HepG2 (cell line): ENCODE measurements at regions not wholly inside any gene's neighbourhood (a gene's known extent, or its start where the extent isn't known, plus 50 kb on each side); places are given as distances from the start of the nearest gene placed in this dataset.
A peak's percentile ranks its signal among the peaks of the same experiment; 100 is the strongest.

Experiments used
- AHDC1 ChIP-seq: sonication (generic); formaldehyde crosslinking; IDR thresholded peaks from 2 replicates; pipeline ENCODE4 v1.5.1; 2020; ENCODE audit warnings: mild to moderate bottlenecking, missing genetic modification reagents, borderline replicate concordance
- ATF4 ChIP-seq, 2 experiments: fragments of 450-650 bp in 1 of 2; sonication (generic) in 1 of 2; formaldehyde crosslinking; IDR thresholded peaks; 2 replicates each; pipeline versions ENCODE4 v1.5.0 to v1.8.0; 2020 to 2022; ENCODE audit warnings: mild to moderate bottlenecking in 1 of 2, missing genetic modification reagents in 1 of 2
- FOSL2 ChIP-seq: sonication (generic); formaldehyde crosslinking; IDR thresholded peaks from 2 replicates; pipeline ENCODE4 v1.4.0; 2020; ENCODE audit warnings: missing genetic modification reagents
- HINFP ChIP-seq: sonication (generic); formaldehyde crosslinking; IDR thresholded peaks from 2 replicates; pipeline ENCODE4 v1.4.0; 2020; ENCODE audit warnings: low read depth, mild to moderate bottlenecking, missing genetic modification reagents
- HNRNPUL1 ChIP-seq: fragments of 200-400 bp; formaldehyde crosslinking; IDR thresholded peaks from 2 replicates; pipeline ENCODE4 v1.6.1; 2017; ENCODE audit warnings: low read depth, mild to moderate bottlenecking, low read length, moderate library complexity
- KDM5B ChIP-seq: sonication (generic); formaldehyde crosslinking; IDR thresholded peaks from 2 replicates; pipeline ENCODE4 v1.4.0; 2020; ENCODE audit warnings: missing genetic modification reagents, mild to moderate bottlenecking, borderline replicate concordance
- MED13 ChIP-seq: sonication (generic); formaldehyde crosslinking; IDR thresholded peaks from 2 replicates; pipeline ENCODE4 v1.5.0; 2020; ENCODE audit warnings: missing genetic modification reagents
- MXD1 ChIP-seq: sonication (generic); formaldehyde crosslinking; IDR thresholded peaks from 2 replicates; pipeline ENCODE4 v1.4.0; 2020; ENCODE audit warnings: mild to moderate bottlenecking, missing genetic modification reagents
- MYC ChIP-seq: sonication (generic); formaldehyde crosslinking; IDR thresholded peaks from 2 replicates; pipeline ENCODE4 v1.9.0; 2021; ENCODE audit warnings: missing genetic modification reagents, borderline replicate concordance
- POGZ ChIP-seq: sonication (generic); formaldehyde crosslinking; IDR thresholded peaks from 2 replicates; pipeline ENCODE4 v1.4.0; 2020; ENCODE audit warnings: mild to moderate bottlenecking, missing genetic modification reagents
- ZBTB42 ChIP-seq: sonication (generic); formaldehyde crosslinking; IDR thresholded peaks from 2 replicates; pipeline ENCODE4 v1.5.0; 2020; ENCODE audit warnings: mild to moderate bottlenecking, missing genetic modification reagents
- ZEB1 ChIP-seq: IDR thresholded peaks from 2 replicates; pipeline ENCODE4 v1.6.1; 2012; ENCODE audit warnings: mild to moderate bottlenecking, low read depth, inconsistent platforms; ENCODE audit not compliant: insufficient replicate concordance
- ZFY ChIP-seq: sonication (generic); formaldehyde crosslinking; IDR thresholded peaks from 2 replicates; pipeline ENCODE4 v1.4.0; 2020; ENCODE audit warnings: missing genetic modification reagents
- ZMYM3 ChIP-seq: sonication (generic); formaldehyde crosslinking; IDR thresholded peaks from 2 replicates; pipeline ENCODE4 v1.5.1; 2020; ENCODE audit warnings: mild to moderate bottlenecking, missing genetic modification reagents
- ZNF607 ChIP-seq: sonication (generic); formaldehyde crosslinking; IDR thresholded peaks from 2 replicates; pipeline ENCODE4 v1.5.1; 2020; ENCODE audit warnings: missing genetic modification reagents, mild to moderate bottlenecking, borderline replicate concordance
- ZNF775 ChIP-seq: sonication (generic); formaldehyde crosslinking; IDR thresholded peaks from 2 replicates; pipeline ENCODE4 v1.4.0; 2020; ENCODE audit warnings: missing genetic modification reagents, mild to moderate bottlenecking, moderate library complexity, borderline replicate concordance
- ZSCAN21 ChIP-seq: sonication (generic); formaldehyde crosslinking; IDR thresholded peaks from 2 replicates; pipeline ENCODE4 v1.8.0; 2022; ENCODE audit warnings: mild to moderate bottlenecking, missing genetic modification reagents, moderate library complexity, borderline replicate concordance
- TF ChIP-seq, protein P1 (sequence below): sonication (generic); formaldehyde crosslinking; IDR thresholded peaks from 2 replicates; pipeline ENCODE4 v1.4.0; 2020; ENCODE audit warnings: missing genetic modification reagents

DNA sequence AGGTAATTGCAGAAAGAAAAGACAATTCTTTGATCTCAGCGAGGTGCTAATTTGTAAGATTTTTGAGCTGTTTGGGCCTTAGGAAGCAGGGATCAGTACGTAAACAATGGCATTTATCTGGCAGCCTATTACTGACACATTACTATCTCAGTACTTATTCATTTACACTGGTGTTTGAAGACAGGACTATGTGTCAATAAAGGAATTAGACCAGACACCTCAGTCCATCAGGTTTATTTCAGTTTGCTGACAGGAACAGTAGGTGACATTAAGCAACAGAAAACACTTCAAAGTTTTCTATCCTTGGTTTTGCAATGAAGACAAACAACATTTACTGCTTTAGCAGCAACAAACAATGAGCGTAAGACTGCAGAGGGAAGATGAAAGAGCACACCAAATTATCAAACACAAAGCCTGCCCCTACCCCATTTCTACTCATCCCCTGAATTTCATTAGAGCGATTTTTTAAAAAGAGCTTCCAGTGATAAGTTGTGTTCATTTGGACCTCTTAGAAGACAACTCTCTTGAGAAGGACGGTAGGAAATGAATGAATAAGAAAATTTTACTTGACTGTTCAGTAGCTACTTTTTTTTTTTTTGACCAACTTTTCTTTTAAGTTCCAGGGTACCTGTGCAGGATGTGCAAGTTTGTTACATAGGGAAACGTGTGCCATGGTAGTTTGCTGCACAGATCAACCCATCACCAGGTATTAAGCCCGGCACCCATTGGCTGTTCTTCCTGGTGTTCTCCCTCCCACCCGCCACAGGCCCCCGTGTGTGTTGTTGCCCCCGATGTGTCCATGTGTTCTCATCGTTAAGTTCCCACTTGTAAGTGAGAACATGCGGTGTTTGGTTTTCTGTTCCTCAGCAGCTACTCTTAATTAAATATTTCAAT, 138.8 kb downstream of the DKK1 start (continued):
- TF ChIP-seq, protein P1, sequence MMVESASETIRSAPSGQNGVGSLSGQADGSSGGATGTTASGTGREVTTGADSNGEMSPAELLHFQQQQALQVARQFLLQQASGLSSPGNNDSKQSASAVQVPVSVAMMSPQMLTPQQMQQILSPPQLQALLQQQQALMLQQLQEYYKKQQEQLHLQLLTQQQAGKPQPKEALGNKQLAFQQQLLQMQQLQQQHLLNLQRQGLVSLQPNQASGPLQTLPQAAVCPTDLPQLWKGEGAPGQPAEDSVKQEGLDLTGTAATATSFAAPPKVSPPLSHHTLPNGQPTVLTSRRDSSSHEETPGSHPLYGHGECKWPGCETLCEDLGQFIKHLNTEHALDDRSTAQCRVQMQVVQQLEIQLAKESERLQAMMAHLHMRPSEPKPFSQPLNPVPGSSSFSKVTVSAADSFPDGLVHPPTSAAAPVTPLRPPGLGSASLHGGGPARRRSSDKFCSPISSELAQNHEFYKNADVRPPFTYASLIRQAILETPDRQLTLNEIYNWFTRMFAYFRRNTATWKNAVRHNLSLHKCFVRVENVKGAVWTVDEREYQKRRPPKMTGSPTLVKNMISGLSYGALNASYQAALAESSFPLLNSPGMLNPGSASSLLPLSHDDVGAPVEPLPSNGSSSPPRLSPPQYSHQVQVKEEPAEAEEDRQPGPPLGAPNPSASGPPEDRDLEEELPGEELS (CRISPR knock-in tag) = peak; percentile 98
- TF ChIP-seq MXD1 = no peak
- TF ChIP-seq MED13 (CRISPR knock-in tag) = no peak
- TF ChIP-seq ZFY (CRISPR knock-in tag) = no peak
- TF ChIP-seq MYC (CRISPR knock-in tag) = no peak
- no peak for TF ChIP-seq HNRNPUL1
- TF ChIP-seq ZBTB42 (CRISPR knock-in tag) = no peak
- no peak for TF ChIP-seq HINFP (CRISPR knock-in tag)
- TF ChIP-seq AHDC1 (CRISPR knock-in tag) = peak; percentile 92
- no peak for TF ChIP-seq ZMYM3 (CRISPR knock-in tag)
- TF ChIP-seq FOSL2 = peak; percentile 74
- TF ChIP-seq ZNF775 (CRISPR knock-in tag) = no peak
- no peak for TF ChIP-seq ZEB1
- TF ChIP-seq ZSCAN21 (CRISPR knock-in tag) = 0 out of 2 replicates have a peak, but pooled peaks have one; percentile 30
- peak; percentile 37; the same call in 1 of the 2 replicates for TF ChIP-seq POGZ (CRISPR knock-in tag)
- no peak for TF ChIP-seq KDM5B (CRISPR knock-in tag)
- TF ChIP-seq ZNF607 (CRISPR knock-in tag) = no peak
- TF ChIP-seq ATF4 (CRISPR knock-in tag; IDR thresholded peaks at IDR 0.05) = peak in 1 of 2 experiments; percentile 31; a peak in 1 of 4 replicates
